Smooth muscle cell (in vitro differentiated cells): ENCODE measurements at regions not wholly inside any gene's neighbourhood (a gene's known extent, or its start where the extent isn't known, plus 50 kb on each side); places are given as distances from the start of the nearest gene placed in this dataset.

ENCODE experiments used
- DNase-seq: peaks from one replicate; lab custom pipeline; 2025; ENCODE audit not compliant: unreplicated experiment; lab: John Stamatoyannopoulos, UW
- H2AFZ ChIP-seq: fragments of 200-600 bp; sonication (generic); 2 replicates; pipeline ENCODE4 v1.6.0; 2016; ENCODE audit warnings: antibody characterized with exemption, low read depth, mild to moderate bottlenecking
- H3F3A ChIP-seq: fragments of 200-600 bp; sonication (generic); 2 replicates; pipeline ENCODE4 v1.6.0; 2017; ENCODE audit warnings: antibody characterized with exemption, low read depth
- H3K27ac ChIP-seq: fragments of 200-600 bp; sonication (generic); 2 replicates; pipeline ENCODE4 v1.5.1; 2016; ENCODE audit warnings: low read depth, mild to moderate bottlenecking
- H3K27me3 ChIP-seq: fragments of 200-600 bp; sonication (generic); 2 replicates; pipeline ENCODE4 v1.6.1; 2016; ENCODE audit warnings: low read depth, mild to moderate bottlenecking
- H3K36me3 ChIP-seq: fragments of 200-600 bp; sonication (generic); 2 replicates; pipeline ENCODE4 v1.5.1; 2016; ENCODE audit warnings: low read depth
- H3K4me1 ChIP-seq: fragments of 200-600 bp; sonication (generic); 2 replicates; pipeline ENCODE4 v1.5.1; 2016; ENCODE audit warnings: low read depth
- H3K4me2 ChIP-seq: fragments of 200-600 bp; sonication (generic); 2 replicates; pipeline ENCODE4 v1.6.0; 2016; ENCODE audit warnings: mild to moderate bottlenecking
- H3K4me3 ChIP-seq: fragments of 200-600 bp; sonication (generic); 2 replicates; pipeline ENCODE4 v1.5.1; 2016; ENCODE audit warnings: mild to moderate bottlenecking
- H3K79me2 ChIP-seq: fragments of 200-600 bp; sonication (generic); 2 replicates; pipeline ENCODE4 v1.6.0; 2016; ENCODE audit warnings: low read depth, mild to moderate bottlenecking
- H3K9ac ChIP-seq: fragments of 200-600 bp; sonication (generic); 2 replicates; pipeline ENCODE4 v1.6.0; 2016; ENCODE audit warnings: low read depth
- H3K9me3 ChIP-seq: fragments of 200-600 bp; sonication (generic); replicated peaks from 2 replicates; pipeline ENCODE4 v1.5.1; 2016; ENCODE audit warnings: low read depth
- H4K20me1 ChIP-seq: fragments of 200-600 bp; sonication (generic); 2 replicates; pipeline ENCODE4 v1.6.0; 2016; ENCODE audit warnings: low read depth
- CTCF ChIP-seq: fragments of 200-600 bp; sonication (generic); IDR thresholded peaks from 2 replicates; pipeline ENCODE4 v1.5.1; 2017; ENCODE audit warnings: borderline replicate concordance, mild to moderate bottlenecking, antibody characterized with exemption; ENCODE audit not compliant: insufficient read depth, poor library complexity, severe bottlenecking
- WGBS: methylation state at CpG from one replicate; pipeline ENCODE4 v1.1.7; 2016; ENCODE audit warnings: low lambda C conversion rate; 5-methylcytosine and 5-hydroxymethylcytosine counted together

DNA sequence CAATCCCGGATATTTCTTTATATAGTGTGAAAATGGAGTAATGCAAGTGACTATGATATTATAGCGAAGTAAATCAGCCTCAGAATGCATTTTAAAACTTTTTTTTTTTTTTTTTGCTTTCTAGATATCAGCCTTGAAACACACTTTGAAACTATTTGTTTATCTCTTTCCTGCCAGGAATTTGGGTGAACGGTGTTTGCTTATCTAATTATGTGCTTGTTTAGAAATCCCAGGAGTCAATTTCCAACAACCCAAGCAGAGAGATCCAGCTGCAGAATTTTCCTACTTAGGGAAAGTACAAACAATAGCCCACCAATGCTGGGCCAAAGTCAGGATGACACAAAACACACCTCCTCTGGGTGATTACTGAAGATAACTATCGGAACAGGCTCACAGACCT is 958.8 kb downstream of the PCDH18 start:
- H3K27me3 ChIP-seq = no peaks in the 10 kb centered on the region
- 59% methylated on average over 4 of the region's 4 CpGs for WGBS
- H3K4me1 ChIP-seq = no peaks in the 10 kb centered on the region

DNA sequence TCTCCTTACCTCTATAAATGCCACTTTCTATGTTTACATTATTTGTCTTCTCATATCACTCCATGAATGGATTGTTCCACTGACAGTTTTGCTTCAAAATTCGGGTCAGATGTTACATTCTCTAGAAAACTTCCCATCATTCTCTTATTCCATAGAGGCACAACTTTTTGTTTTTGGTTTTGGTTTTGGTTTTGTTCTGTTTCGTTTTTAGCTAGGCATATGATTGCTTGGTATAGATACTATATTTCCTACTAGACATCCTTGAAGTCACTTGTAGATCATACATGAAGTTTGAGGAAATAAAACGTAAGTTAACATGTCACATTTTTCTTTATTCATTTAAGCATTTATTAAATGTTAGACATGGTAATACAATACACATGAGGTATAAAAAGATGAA is 961.0 kb downstream of the PCDH18 start:
- WGBS = 81% methylated on average over 3 of the region's 3 CpGs
- H4K20me1 ChIP-seq = no peaks in the 10 kb centered on the region
- DNase-seq = no peak
- no peak overlapping the region for H3K9ac ChIP-seq
- no peak overlapping the region for H2AFZ ChIP-seq
- no peak overlapping the region for H3K4me3 ChIP-seq
- no peaks in the 10 kb centered on the region for H3K79me2 ChIP-seq
- no peaks in the 10 kb centered on the region for H3K9me3 ChIP-seq
- H3K27me3 ChIP-seq = no peaks in the 10 kb centered on the region
- H3K27ac ChIP-seq = no peak overlapping the region
- no peak for TF ChIP-seq CTCF
- H3K36me3 ChIP-seq = no peaks in the 10 kb centered on the region
- no peaks in the 10 kb centered on the region for H3K4me1 ChIP-seq
- H3K4me2 ChIP-seq = no peak overlapping the region
- no peaks in the 10 kb centered on the region for H3F3A ChIP-seq

More for the DNA sequence above, 958.8 kb downstream of the PCDH18 start:
- Histone ChIP-seq H3K27ac (no peak overlapping the region), H3K4me3 (no peak overlapping the region), H3K36me3 (no peaks in the 10 kb centered on the region), H3K4me2 (no peak overlapping the region), H2AFZ (no peak overlapping the region), H3K79me2 (no peaks in the 10 kb centered on the region), H3F3A (no peaks in the 10 kb centered on the region), H4K20me1 (no peaks in the 10 kb centered on the region), H3K9ac (no peak overlapping the region), H3K9me3 (no peaks in the 10 kb centered on the region)
- DNase-seq = no peak
- TF ChIP-seq CTCF = no peak

GRCh38 chr4:136562834-136563233 is 969.5 kb downstream of the PCDH18 start:
- WGBS = 53% methylated on average over 1 of the region's 1 CpG
- H4K20me1 ChIP-seq = no peaks in the 10 kb centered on the region
- TF ChIP-seq CTCF = no peak
- H3F3A ChIP-seq = no peaks in the 10 kb centered on the region
- H3K27me3 ChIP-seq = no peaks in the 10 kb centered on the region
- H3K4me3 ChIP-seq = no peak overlapping the region
- DNase-seq = no peak
- no peaks in the 10 kb centered on the region for H3K9me3 ChIP-seq
- no peak overlapping the region for H2AFZ ChIP-seq
- H3K27ac ChIP-seq = no peak overlapping the region
- H3K36me3 ChIP-seq = no peaks in the 10 kb centered on the region
- H3K79me2 ChIP-seq = no peaks in the 10 kb centered on the region
- H3K4me2 ChIP-seq = no peak overlapping the region
- no peak overlapping the region for H3K9ac ChIP-seq
- no peaks in the 10 kb centered on the region for H3K4me1 ChIP-seq

- H3K27me3 ChIP-seq = no peaks in the 10 kb centered on the region
- 91% methylated on average over 4 of the region's 4 CpGs for WGBS
Measured at GRCh38 chr4:136558940-136559494, 973.3 kb downstream of the PCDH18 start.

More at GRCh38 chr4:136558940-136559494, 973.3 kb downstream of the PCDH18 start:
- H3K9me3 ChIP-seq = no peaks in the 10 kb centered on the region
- H3K4me3 ChIP-seq = no peak overlapping the region
- no peaks in the 10 kb centered on the region for H3K79me2 ChIP-seq
- no peak overlapping the region for H3K27ac ChIP-seq
- H3F3A ChIP-seq = no peaks in the 10 kb centered on the region
- H4K20me1 ChIP-seq = no peaks in the 10 kb centered on the region
- H3K36me3 ChIP-seq = no peaks in the 10 kb centered on the region
- TF ChIP-seq CTCF = no peak
- H3K9ac ChIP-seq = no peak overlapping the region
- H3K4me1 ChIP-seq = no peaks in the 10 kb centered on the region
- DNase-seq = no peak
- H2AFZ ChIP-seq = no peak overlapping the region
- no peak overlapping the region for H3K4me2 ChIP-seq
